CD4-positive, alpha-beta T cell treated with Interleukin-2 at 100 ng/mL for 4 hours (primary cell): ENCODE measurements at regions not wholly inside any gene's neighbourhood (a gene's known extent, or its start where the extent isn't known, plus 50 kb on each side); places are given as distances from the start of the nearest gene placed in this dataset.

Experiments
- DNase-seq: peaks from one replicate; pipeline ENCODE4 v3.0.0-alpha.2; 2020; ENCODE audit warnings: low spot score

GRCh38 chr2:240284503-240285259 lies 144.2 kb upstream of the OTOS start:
- no peak for DNase-seq

DNA sequence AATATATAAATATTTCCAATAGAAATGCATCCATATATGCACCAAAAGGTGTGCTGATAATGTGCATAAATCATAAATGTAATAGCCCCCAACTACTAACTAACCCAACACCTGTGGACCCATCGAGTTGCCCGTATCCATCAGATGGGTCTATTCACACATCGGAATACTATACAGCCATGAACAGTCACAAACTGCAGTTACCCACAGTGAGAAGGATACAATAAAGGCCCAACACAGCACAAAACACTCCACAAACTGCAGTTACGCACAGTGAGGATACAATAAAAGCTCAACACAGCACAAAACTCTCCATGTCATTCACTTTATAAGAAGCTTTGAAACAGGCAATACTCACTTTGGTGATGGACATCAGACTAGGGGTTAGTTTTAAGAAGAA lies 145.3 kb upstream of the OTOS start:
- DNase-seq, result no peak

- no peak for DNase-seq
These were observed 146.1 kb upstream of the OTOS start for GRCh38 chr2:240286596-240286995.

DNA sequence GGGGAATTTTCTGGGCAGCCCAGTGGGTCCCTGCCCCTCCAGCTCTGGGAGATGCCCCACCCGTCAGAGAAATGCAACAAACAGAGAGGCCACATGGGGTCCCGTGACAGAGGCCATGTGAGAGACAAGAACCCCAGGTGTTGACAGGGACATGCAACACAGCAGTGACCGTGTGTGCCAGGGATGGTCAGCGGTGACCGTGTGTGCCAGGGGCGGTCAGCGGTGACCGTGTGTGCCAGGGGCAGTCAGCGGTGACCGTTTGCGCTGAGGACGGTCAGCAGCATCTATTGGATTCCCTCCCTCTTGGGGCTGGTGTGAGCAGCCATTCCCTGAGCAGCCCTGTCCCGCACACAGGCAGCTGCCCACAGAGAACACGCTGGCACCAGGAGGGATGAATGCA lies 146.6 kb upstream of the OTOS start:
- no peak for DNase-seq

GRCh38 chr2:240287496-240288086 lies 147.1 kb upstream of the OTOS start:
- DNase-seq, result no peak

DNA sequence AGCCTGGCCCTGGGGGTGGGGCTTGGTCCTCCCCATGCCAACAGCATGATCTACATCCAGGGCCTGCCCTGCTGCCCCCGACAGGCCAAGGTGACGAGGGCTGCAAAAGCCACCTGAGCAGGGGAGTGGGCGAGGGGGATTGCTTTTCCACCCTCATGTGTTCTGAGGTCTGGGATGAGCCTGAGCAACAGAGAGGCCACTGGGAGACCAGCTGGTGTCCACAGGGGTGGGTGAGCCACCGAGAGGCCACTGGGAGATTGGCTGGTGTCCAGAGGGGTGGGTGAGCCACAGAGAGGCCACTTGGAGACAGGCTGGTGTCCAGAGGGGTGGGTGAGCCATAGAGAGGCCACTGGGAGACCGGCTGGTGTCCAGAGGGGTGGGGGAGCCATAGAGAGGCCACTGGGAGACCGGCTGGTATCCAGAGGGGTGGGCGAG lies 147.4 kb upstream of the GPC1 start:
- no peak for DNase-seq

GRCh38 chr2:240289701-240290431 lies 145.6 kb upstream of the GPC1 start:
- DNase-seq, result no peak

- no peak for DNase-seq
These were observed 144.8 kb upstream of the GPC1 start for GRCh38 chr2:240290432-240291336.

GRCh38 chr2:240291337-240292034 lies 144.0 kb upstream of the GPC1 start:
- DNase-seq, result no peak

DNA sequence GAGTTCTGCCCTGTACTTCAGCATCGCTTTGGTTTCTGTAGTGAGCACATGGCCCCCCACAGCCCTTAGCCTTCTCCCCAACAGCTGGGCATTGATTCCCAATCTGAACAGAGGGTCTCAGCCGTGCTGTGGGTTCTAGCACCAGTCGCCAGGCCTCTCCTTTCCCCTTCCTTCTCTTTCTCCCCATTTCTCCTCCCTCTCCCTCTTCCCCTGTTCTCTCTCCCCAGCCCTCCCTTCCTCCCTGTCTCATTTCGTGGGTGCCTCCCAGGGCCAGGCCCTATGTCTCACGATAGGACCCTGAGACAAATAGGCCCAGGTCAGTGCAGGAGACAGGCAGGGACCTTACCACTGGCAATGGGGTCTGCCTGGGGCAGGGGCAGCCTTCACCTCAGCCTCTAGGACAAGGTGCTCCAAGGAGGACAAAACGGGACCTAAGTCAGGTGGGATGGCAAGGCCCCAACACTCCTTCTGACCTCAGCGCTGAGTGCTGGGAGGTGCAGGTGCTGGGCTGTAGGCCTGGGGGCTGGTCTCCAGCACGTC lies 143.4 kb upstream of the GPC1 start:
- DNase-seq, result no peak

DNA sequence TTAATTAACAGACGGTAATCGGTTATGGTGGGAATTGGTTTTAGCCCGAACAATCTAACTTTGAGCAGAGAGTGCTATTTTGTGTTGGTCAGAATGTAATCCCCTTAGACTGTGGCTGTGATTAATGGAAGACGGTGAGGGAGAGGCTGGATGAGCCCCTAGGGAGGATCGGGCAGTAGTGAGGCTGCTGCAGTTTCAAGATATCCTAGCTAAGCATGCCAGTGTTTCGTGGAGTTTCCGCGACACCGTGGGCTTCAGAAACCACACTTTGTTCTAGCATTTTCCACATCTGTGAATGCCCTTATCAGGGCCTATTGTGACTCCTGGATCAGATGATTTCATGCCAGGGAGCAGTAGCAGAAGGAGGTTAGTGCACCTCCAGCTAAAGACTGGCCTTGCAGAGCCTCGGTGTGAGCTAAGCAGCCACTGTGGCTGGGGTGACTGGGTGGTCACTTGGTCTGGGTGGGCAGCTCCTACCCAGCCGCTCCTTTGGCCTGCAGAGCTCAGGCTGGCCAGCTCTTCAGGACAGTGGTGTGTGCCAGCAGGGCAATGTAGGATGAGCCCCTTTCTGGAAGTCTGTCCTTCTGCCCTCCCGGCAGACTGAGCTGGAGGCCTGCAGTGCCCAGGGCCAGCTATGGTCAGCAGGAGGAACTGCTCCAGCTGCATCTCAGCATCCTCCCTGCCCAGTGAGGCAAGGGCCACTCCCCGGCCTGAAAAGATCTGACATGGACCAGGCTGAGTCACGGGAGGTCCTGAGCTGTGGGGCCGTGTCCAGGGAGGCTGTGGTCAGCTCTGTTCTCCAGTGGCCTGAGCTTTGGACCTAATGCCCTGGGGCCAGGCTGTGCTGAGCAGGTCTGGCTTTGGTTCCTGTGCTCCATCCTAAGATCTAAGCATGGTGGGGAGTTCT lies 142.6 kb upstream of the GPC1 start:
- no peak for DNase-seq

GRCh38 chr2:240293557-240294461 lies 141.7 kb upstream of the GPC1 start:
- no peak for DNase-seq

DNA sequence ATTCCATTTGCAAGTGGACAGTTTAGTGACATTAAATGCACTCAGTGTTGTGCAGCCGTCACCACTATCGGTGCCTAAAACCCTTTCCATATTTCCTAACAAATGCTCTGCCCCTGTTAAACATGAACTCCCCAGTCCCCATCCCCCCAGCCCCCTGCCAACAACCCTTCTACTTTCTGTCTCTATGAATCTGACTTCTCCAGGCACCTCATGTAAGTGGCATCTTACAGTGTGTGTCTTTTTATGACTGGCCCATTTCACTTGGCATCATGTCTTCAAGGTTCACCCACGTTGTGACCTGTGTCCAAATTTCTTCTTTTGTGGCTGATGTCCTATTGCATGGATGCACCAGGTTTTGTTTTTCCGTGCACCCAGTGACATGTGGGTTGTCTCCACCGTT lies 140.9 kb upstream of the GPC1 start:
- DNase-seq, result no peak

- DNase-seq, result no peak
These were observed 140.0 kb upstream of the GPC1 start for GRCh38 chr2:240295256-240296103.

DNA sequence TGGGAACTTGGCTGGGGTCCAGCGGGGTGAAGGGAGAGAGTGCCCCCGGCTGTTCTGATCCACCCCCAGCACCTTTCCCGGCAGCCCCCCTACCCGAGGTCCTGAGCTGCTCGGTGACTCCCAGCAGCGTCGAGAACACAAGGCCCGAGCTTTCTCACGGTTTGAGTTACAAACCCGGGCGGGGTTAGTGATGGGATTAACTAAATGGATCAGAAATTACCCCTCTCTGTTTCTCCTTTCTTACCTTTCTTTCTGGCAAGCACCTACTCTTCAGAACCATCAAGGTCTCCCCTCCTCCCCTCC lies 139.4 kb upstream of the GPC1 start:
- no peak for DNase-seq

DNA sequence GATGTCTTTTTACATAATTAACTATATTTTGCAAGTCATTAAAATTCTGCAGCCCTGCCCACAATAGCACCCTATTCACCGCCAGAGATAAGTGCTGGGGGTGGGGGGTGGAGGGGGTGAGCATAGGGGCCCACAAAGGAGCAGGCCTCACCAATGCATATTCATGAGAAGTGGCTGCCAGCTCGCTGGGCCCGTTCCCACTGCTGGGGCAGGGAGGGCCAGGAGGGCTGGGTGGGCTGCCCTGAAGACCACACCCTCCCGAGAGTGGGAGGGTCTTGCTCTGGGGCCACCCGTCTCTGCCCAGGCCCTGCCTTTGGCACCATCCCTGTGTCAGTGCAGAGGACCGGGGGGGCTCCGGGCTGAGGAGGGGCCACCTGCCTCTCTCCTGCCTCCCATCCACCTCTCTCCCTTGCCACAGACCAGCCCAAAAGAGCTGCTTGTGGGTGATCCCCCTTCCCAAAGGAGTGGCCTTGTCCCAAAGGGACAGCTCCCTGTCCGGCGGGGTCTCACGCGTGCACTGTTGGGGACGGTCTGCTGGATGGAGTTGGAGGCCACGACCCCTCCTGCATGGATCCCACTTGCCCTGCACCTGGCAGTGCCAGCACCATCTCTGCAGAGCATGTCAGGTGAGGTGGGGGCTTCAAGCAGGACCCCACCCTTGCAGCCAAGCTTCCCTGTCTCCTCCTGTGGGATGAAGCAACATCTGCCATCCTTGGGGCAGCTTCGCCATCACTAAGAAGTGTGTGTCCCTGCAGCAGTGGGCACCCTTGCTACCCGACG lies 138.8 kb upstream of the GPC1 start:
- DNase-seq, result no peak

GRCh38 chr2:240297256-240298116 lies 138.0 kb upstream of the GPC1 start:
- DNase-seq, result no peak
